GM06990 (cell line): ENCODE measurements at regions not wholly inside any gene's neighbourhood (a gene's known extent, or its start where the extent isn't known, plus 50 kb on each side); places are given as distances from the start of the nearest gene placed in this dataset.

Experiments used
- DNase-seq: peaks from one replicate; pipeline ENCODE4 v3.0.0-alpha.2; 2011; ENCODE audit not compliant: insufficient read length; ENCODE audit errors: extremely low read depth
- H3K27me3 ChIP-seq: replicated peaks from 2 replicates; pipeline ENCODE4 v1.6.0; 2011; ENCODE audit warnings: low read length; ENCODE audit not compliant: control insufficient read depth, insufficient read depth
- H3K36me3 ChIP-seq: 2 replicates; pipeline ENCODE4 v1.5.1; 2011; ENCODE audit warnings: low read length; ENCODE audit not compliant: control insufficient read depth, insufficient read depth
- H3K4me3 ChIP-seq: replicated peaks from 2 replicates; pipeline ENCODE4 v1.5.1; 2011; ENCODE audit warnings: low read depth, mild to moderate bottlenecking, control low read depth, low read length
- TF ChIP-seq, protein P1 (sequence below): IDR thresholded peaks from 2 replicates; pipeline ENCODE4 v1.5.1; 2011; ENCODE audit warnings: low read length, control low read depth, mild to moderate bottlenecking, inconsistent platforms; ENCODE audit not compliant: insufficient read depth, poor library complexity, severe bottlenecking

DNA sequence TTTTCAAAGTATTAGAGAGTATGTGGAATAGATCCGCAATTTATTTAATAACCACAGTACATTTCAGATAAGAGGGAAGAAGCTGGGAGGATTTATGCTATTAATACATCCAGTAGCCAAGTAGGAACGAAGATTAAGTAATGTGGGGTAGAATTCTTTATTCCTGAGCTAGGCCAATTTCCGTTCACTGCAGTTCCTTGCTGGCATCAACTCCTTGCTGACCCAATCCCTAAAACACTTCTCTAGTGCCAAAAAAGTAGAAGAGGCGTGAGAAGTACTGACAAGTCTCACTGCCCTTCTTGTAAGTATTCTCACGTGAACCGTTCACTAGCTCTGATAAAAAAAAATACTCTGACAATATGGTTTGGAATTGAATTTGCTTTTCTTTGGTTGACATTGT lies 211.4 kb downstream of the EPHA4 start:
- Histone ChIP-seq H3K4me3 (no peak overlapping the region), H3K36me3 (no peaks in the 10 kb centered on the region), H3K27me3 (no peaks in the 10 kb centered on the region)
- no peak for DNase-seq
- TF ChIP-seq, protein P1, sequence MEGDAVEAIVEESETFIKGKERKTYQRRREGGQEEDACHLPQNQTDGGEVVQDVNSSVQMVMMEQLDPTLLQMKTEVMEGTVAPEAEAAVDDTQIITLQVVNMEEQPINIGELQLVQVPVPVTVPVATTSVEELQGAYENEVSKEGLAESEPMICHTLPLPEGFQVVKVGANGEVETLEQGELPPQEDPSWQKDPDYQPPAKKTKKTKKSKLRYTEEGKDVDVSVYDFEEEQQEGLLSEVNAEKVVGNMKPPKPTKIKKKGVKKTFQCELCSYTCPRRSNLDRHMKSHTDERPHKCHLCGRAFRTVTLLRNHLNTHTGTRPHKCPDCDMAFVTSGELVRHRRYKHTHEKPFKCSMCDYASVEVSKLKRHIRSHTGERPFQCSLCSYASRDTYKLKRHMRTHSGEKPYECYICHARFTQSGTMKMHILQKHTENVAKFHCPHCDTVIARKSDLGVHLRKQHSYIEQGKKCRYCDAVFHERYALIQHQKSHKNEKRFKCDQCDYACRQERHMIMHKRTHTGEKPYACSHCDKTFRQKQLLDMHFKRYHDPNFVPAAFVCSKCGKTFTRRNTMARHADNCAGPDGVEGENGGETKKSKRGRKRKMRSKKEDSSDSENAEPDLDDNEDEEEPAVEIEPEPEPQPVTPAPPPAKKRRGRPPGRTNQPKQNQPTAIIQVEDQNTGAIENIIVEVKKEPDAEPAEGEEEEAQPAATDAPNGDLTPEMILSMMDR: no peak

DNA sequence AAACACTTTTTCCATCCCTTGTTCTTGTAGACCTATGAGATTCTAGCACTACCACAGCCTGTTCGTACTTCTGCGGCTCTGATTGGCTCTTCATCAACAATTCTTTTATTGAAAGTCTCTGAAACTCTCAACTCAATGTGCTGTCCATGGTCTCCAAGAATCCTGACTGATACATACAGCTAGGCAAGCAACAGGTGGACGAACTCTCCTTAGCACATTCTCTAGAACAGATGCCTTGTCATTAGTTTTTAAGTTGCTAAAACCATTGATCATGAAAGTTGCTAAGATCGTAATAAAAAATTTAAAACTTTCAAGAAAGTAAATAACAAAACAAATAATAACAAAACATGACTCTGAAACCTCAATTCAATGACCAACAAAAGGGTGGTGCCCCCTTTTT lies 210.5 kb downstream of the EPHA4 start:
- TF ChIP-seq, protein P1: no peak
- Histone ChIP-seq H3K4me3 (no peak overlapping the region), H3K27me3 (no peaks in the 10 kb centered on the region), H3K36me3 (no peaks in the 10 kb centered on the region)
- no peak for DNase-seq

DNA sequence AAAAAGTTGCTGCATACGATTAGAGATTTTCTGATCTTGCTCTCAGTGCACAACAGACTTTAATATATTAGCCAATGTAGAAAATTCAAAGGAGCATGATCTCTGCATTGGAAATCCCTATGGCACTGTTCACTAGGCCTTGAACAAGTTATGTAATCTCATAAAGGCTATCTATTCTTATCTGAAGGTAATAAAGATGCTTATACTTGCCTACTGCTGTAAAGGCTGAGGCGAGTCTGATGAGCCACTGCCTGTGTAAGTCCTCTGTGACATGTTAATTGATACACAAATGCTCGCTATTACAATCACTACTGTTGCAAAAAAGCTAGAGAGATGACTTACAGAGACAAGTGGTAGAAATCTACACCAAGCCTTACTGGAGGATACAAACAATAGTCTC lies 207.4 kb downstream of the EPHA4 start:
- DNase-seq: no peak
- Histone ChIP-seq H3K36me3 (no peaks in the 10 kb centered on the region), H3K4me3 (no peak overlapping the region), H3K27me3 (no peaks in the 10 kb centered on the region)
- TF ChIP-seq, protein P1: no peak
